Right hindlimb (tissue), 1 donor: ENCODE measurements at regions not wholly inside any gene's neighbourhood (a gene's known extent, or its start where the extent isn't known, plus 50 kb on each side); places are given as distances from the start of the nearest gene placed in this dataset.
"Not testable (repeated sequence)": the region's sequence is repeated elsewhere in the genome, so short reads cannot be mapped to it uniquely, and the experiment has no call there.

ENCODE experiments used
- DNase-seq: peaks from one replicate; pipeline ENCODE4 v3.0.0-alpha.2; 2018

DNA sequence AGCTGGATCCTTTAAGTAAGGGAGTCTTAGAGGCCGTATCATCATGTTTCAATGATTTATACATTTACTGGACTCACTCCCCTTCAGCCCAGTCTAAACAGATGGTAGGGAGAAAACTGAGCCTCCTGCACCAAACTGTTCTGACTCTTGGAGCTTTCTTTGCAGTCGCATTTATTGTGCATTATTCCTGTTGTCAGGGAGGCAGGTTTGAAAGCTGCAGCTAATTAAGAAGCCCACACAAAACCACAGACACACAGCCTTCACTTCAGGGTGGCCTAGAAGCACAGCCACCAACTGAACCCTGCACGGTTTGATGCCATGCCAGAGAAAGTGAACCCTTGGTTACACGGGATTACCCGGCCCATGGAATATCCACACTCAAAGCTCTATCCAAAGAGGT lies 911.0 kb downstream of the UQCRFS1 start:
- DNase-seq = no peak

- DNase-seq = peak; percentile 57
Measured at GRCh38 chr19:28301463-28301862, 911.5 kb downstream of the UQCRFS1 start.

- DNase-seq = no peak
Measured at GRCh38 chr19:28299649-28300048, 913.3 kb downstream of the UQCRFS1 start.

- no peak for DNase-seq
Measured at GRCh38 chr19:28297586-28298157, 915.3 kb downstream of the UQCRFS1 start.

DNA sequence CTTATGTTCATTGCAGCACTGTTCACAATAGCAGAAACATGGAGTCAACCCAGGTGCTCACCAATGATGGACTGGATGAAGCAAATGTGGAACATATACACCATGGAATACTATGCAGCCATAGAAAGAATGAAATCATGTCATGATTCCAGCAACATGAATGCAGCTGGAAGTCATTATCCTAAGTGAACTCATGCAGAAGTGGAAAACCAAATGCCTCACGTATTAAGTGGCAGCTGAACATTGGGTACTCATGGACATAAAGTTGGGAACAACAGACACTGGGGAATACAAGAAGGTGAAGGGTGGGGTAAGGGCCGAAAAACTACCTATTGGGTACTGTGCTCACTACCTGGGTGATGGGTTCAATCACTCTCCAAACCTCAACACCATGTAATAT lies 915.9 kb downstream of the UQCRFS1 start:
- no peak for DNase-seq

DNA sequence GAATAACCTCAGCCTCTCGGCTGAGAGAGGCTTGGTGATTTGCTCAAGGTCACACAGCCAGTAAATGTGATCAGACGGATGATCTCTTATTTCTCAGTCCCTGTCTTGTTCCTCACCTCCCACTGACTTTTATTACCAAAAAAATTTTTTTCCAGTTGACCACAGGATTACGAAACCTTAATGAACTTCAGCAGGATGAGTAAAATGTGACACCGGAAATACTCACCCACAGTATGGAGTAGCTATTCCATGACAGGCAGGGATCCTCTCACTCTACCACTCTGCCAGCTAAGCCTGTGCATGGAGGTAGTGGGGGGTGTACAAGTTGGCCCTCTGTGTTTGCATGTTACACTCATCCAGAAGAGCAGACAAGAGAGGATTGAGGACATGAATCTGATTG lies 916.4 kb downstream of the UQCRFS1 start:
- no peak for DNase-seq

GRCh38 chr19:28294975-28295374 lies 918.0 kb downstream of the UQCRFS1 start:
- not testable (repeated sequence) for DNase-seq

GRCh38 chr19:28294395-28294794 lies 918.6 kb downstream of the UQCRFS1 start:
- DNase-seq = no peak

DNA sequence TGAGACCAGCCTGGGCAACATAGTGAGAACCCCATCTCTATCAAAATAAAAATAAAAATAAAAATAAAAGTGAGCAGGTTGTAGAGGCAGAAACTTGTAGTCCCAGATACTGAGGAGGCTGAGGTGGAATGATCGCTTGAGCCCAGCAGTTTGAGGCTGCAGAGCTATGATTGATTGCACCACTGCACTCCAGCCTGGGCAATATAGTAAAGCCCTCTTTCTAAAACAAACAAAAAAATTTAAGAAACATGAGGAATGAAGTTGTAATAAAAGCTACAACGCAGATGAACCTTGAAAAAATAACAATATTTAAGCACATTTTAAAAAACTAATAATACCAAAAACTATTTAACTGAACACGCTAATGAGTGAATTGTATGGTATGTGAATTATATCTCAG lies 919.3 kb downstream of the UQCRFS1 start:
- no peak for DNase-seq

DNA sequence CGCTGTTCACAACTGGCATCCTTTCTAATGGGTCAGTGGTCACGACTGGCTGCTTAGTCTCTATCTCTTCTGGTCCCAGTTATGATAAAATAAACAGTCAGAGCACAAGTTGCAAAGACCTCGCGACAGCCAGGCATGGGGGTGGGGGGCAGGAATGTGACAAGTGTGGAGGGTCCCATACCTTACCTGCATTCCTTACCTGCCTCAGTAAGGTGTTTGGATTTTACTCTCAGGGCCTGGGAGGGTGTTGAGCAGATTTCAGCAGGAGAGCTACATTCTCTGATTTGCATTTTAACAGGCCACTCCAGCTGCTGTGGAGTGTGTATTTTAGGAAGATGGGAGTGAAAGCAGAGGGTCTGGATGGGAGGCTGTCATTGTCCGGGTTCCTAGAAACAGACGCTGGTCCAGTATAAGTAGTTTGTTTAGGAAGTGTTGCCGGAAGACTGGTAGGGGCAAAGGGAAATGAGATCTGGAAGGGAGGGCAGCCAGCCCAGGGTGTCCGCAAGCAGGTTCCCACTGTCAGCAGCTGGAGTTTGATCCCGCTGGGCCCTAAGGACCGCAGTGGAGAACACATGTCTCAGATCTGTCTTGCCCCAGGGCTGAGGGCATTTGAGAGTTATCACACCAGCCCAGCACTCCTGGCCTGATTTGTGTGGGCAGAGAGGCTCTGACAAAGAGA lies 920.0 kb downstream of the UQCRFS1 start:
- DNase-seq = no peak

DNA sequence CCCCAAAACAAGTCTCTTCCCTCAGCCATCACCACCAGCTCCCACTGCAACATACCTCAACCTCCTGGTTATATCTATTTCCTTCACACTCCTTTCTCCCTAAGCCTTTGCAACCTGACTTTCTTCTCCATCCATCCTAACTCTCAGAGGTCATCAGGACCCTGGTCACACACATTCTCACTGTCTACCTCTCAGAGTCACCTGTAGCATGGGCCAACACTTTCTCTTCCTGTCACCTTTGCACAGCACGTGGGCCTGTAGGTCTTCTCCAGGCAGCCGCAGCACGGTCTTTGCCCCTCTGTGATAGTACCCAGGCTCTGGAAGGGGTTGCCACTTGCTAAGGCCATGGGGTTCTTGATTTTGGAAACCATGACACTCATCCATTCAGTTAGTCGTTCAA lies 921.1 kb downstream of the UQCRFS1 start:
- DNase-seq = no peak

GRCh38 chr19:28290963-28291657 lies 921.8 kb downstream of the UQCRFS1 start:
- no peak for DNase-seq

DNA sequence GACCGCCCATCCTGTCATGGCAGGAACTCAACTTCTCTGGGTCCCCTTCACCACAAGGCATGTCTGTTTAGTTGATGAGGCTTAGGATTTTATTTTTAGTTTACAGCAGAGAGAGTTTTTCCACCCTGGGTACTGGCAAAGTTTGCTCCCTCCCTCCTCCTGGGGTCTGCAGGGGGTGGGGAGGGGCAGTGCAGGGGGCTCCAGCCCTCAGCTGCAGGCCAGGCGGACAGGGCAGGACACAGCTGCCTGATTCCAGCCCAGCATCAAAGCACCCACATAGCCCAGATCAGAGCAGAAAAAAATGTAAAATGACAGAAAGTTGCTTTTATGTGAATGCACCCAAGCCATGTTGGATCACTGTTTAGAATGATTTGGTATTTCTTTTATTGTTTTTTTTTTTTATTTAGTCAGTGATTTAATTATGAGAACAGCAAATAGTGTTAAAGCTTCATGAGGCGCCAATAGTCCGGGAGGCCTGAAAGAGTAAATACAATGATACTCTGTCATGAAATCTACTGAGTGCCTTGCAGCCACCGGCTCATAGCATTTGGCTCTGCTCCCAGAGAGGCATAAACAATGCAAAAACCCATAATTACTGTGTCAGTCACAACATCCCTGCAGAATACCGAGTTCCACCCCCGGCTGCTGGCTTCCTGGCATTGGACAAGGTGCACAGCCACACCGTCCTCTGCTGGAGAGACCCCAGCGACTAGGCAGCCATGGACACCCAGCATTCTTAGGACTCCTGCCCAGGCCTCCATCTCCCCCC lies 923.5 kb downstream of the UQCRFS1 start:
- peak; percentile 64 for DNase-seq

- no peak for DNase-seq
Measured at GRCh38 chr19:28288572-28289264, 924.2 kb downstream of the UQCRFS1 start.

DNA sequence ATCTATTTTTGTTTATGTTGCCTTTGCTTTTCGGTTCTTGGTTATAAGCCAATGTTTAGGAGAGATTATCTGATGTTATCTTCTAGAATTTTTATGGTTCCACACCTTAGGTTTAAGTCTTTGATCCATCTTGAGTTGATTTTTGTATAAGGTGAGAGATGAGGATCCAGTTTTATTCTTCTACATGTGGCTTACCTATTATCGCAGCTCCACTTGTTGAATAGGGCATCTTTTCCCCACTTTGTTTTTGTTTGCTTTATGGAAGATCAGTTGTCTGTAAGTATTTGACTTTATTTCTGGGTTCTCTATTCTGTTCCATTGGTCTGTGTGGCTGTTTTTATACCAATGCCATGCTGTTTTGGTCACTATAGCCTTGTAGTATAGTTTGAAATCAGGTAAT lies 927.0 kb downstream of the UQCRFS1 start:
- no peak for DNase-seq

DNA sequence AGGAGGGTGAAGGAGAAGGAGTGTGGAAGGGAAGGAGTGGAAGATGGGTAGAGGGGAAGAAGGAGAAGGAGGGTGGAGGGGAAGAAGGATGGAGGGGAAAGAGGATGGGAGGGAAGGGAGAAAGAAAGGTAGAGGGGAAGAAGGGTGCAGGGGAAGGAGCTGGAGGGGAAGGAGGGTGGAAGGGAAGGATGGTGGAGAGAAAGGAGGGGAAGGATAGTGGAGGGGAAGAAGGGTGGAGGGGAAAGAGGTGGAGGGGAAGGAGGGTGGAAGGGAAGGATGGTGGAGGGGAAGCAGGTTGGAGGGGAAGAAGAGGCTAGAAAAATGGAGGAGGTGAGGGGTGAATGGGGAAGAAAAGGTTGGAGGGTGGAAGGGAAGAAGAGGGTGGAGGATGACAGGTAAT lies 927.9 kb downstream of the UQCRFS1 start:
- no peak for DNase-seq

DNA sequence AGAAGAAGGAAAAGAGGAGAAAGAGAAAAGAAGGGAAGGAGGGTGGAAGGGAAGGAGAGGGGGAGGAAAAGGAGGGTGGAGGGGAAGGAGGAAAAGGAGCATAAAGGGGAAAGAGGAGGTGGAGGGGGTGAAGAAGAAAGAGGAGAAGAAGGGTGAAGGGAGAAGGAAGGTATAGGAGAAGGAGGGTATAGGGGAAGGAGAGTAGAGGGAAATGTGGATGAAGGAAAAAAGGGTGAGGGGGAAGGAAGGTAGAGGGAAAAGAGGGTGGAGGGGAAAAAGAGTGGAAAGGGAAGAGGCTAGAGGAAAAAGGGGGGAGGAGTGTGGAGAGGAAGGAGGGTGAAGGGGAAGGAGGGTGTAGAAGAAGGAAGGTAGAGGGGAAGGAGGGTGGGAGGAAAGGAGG lies 928.6 kb downstream of the UQCRFS1 start:
- no peak for DNase-seq

GRCh38 chr19:28283592-28283991 lies 929.4 kb downstream of the UQCRFS1 start:
- no peak for DNase-seq

- DNase-seq = no peak
Measured at GRCh38 chr19:28281676-28282075, 931.3 kb downstream of the UQCRFS1 start.

GRCh38 chr19:28264556-28264955 lies 948.4 kb downstream of the UQCRFS1 start:
- no peak for DNase-seq

- no peak for DNase-seq
Measured at GRCh38 chr19:28258829-28259228, 954.1 kb downstream of the UQCRFS1 start.

GRCh38 chr19:28257396-28257795 lies 955.6 kb downstream of the UQCRFS1 start:
- no peak for DNase-seq

- DNase-seq = no peak
Measured at GRCh38 chr19:28247243-28247642, 965.7 kb downstream of the UQCRFS1 start.
